ENCODE measurements at regions not wholly inside any gene's neighbourhood (a gene's known extent, or its start where the extent isn't known, plus 50 kb on each side); places are given as distances from the start of the nearest gene placed in this dataset.

GRCh38 chr3:174336784-174337183 lies 522.4 kb upstream of the NAALADL2 start:
- ATAC-seq (no peak), DNase-seq (no peak)
- H3K4me1 ChIP-seq: no peaks in the 10 kb centered on the region
- H3K36me3 ChIP-seq (replicated peaks in 1 of 2; ENCODE audit: insufficient read depth in 1 of 2, low read depth in 2 of 2): no peaks in the 10 kb centered on the region
- H3K27ac ChIP-seq: peak overlapping the region in 1 of 4 donors; percentile 31
- TF ChIP-seq, protein P1, sequence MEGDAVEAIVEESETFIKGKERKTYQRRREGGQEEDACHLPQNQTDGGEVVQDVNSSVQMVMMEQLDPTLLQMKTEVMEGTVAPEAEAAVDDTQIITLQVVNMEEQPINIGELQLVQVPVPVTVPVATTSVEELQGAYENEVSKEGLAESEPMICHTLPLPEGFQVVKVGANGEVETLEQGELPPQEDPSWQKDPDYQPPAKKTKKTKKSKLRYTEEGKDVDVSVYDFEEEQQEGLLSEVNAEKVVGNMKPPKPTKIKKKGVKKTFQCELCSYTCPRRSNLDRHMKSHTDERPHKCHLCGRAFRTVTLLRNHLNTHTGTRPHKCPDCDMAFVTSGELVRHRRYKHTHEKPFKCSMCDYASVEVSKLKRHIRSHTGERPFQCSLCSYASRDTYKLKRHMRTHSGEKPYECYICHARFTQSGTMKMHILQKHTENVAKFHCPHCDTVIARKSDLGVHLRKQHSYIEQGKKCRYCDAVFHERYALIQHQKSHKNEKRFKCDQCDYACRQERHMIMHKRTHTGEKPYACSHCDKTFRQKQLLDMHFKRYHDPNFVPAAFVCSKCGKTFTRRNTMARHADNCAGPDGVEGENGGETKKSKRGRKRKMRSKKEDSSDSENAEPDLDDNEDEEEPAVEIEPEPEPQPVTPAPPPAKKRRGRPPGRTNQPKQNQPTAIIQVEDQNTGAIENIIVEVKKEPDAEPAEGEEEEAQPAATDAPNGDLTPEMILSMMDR (IDR thresholded peaks at IDR 0.05): no peak
- no peak for TF ChIP-seq POLR2A (IDR thresholded peaks at IDR 0.05)
- intact Hi-C loops (cut with DNase I): no loop called here
- H3K9me3 ChIP-seq: no peaks in the 10 kb centered on the region
- 52 to 64% methylated on average over 4 of the region's 4 CpGs for WGBS, 2 donors
- no peak overlapping the region for H3K4me3 ChIP-seq
- no peaks in the 10 kb centered on the region for H3K27me3 ChIP-seq

DNA sequence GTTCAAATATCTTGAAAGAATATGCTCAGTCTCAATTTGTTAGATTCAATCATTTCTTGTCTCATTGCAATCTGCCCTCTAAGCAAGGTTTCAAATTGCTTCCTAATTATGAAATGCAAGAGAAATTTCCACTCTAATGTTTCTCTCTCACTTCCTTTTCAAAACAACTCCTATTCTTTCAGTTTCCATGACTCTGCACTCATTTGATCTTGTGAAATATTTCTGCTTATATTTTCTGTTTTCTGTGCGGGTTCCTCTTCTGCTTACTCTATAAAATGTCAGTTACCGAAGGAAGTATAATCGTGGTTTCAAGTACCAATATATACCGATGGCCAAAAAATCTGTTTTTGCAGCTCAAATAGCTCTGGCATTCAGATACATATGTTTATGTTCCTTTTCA lies 521.9 kb upstream of the NAALADL2 start:
- DNase-seq (no peak), ATAC-seq (no peak)
- TF ChIP-seq, protein P1 (IDR thresholded peaks at IDR 0.05): no peak
- no peak for TF ChIP-seq POLR2A (IDR thresholded peaks at IDR 0.05)
- Histone ChIP-seq H3K27ac (peak overlapping the region in 1 of 4 donors; percentile 31), H3K27me3 (no peaks in the 10 kb centered on the region), H3K4me3 (no peak overlapping the region), H3K36me3 (replicated peaks in 1 of 2; ENCODE audit: insufficient read depth in 1 of 2, low read depth in 2 of 2) (no peaks in the 10 kb centered on the region), H3K9me3 (no peaks in the 10 kb centered on the region), H3K4me1 (no peaks in the 10 kb centered on the region)
- 56 to 79% methylated on average over 4 of the region's 4 CpGs for WGBS, 2 donors
- intact Hi-C loops (cut with DNase I): no loop called here

DNA sequence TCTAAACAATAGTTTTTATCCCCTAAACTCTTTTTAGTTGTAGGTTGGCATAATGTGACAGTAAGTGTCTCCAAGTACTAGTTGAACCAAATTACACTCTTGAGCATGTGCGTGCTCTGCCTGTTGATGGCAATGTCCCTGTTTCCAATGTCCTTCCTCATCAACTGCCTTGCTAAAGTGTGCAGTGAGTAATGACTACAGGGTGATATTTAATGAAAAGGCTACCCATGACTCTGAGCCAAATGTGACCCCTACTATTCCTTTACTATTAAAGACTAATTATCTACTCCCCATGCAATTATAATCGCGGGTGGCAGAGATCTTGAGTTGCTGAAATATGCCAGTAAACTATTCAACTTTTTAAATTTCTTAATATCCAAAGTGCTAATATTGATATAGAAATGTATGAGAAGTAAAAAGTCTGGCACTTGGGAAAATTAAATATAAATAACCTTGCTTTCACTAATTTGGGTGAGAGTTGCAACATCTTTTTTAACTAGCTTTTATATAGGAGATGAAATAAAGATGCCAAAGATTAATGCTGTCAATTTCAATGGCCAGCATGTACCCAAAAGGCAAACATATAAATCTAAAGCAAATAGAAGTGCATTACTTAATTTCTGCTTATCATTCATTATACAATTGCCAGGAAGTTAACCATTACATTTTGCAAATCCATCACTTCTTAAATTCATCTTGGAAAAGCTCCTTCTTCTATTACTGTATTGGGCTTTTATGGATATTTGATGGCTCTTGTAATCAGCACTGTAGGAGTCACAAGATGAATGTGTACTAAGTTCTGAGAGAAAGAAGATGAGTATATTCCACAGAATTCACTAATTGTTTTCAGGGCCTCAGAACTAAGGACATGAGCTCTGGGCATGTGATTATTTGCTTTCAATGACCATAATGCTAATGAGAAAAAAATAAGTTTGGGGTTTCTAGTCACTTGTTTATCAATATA lies 518.2 kb upstream of the NAALADL2 start:
- intact Hi-C loops (cut with DNase I): no loop called here
- no peak overlapping the region for H3K27ac ChIP-seq
- no peaks in the 10 kb centered on the region for H3K9me3 ChIP-seq
- no peaks in the 10 kb centered on the region for H3K36me3 ChIP-seq (replicated peaks in 1 of 2; ENCODE audit: insufficient read depth in 1 of 2, low read depth in 2 of 2)
- H3K4me1 ChIP-seq: no peaks in the 10 kb centered on the region
- ATAC-seq (no peak), DNase-seq (no peak)
- no peak overlapping the region for H3K4me3 ChIP-seq
- H3K27me3 ChIP-seq: no peaks in the 10 kb centered on the region
- no peak for TF ChIP-seq POLR2A (IDR thresholded peaks at IDR 0.05)
- TF ChIP-seq, protein P1 (IDR thresholded peaks at IDR 0.05): no peak
- 77 to 80% methylated on average over 3 of the region's 3 CpGs for WGBS, 2 donors

GRCh38 chr3:174342171-174342570 lies 517.0 kb upstream of the NAALADL2 start:
- Histone ChIP-seq H3K27me3 (no peaks in the 10 kb centered on the region), H3K36me3 (replicated peaks in 1 of 2; ENCODE audit: insufficient read depth in 1 of 2, low read depth in 2 of 2) (no peaks in the 10 kb centered on the region), H3K9me3 (no peaks in the 10 kb centered on the region), H3K27ac (no peak overlapping the region), H3K4me1 (no peaks in the 10 kb centered on the region), H3K4me3 (no peak overlapping the region)
- DNase-seq (no peak), ATAC-seq (no peak)
- intact Hi-C loops (cut with DNase I): no loop called here
- WGBS, 2 donors: 56 to 64% methylated on average over 2 of the region's 2 CpGs
- TF ChIP-seq, protein P1 (IDR thresholded peaks at IDR 0.05): no peak
- no peak for TF ChIP-seq POLR2A (IDR thresholded peaks at IDR 0.05)

Measured in body of pancreas (tissue), 4 donors.